Fibroblast of lung (primary cell): ENCODE measurements at regions not wholly inside any gene's neighbourhood (a gene's known extent, or its start where the extent isn't known, plus 50 kb on each side); places are given as distances from the start of the nearest gene placed in this dataset.
"Not testable (repeated sequence)": the region's sequence is repeated elsewhere in the genome, so short reads cannot be mapped to it uniquely, and the experiment has no call there.

ENCODE experiments used
- DNase-seq, 2 donors: peaks; one replicate each; pipeline versions ENCODE4 v3.0.0 to v3.0.0-alpha.2; 2010; ENCODE audit warnings: low read depth in 2 of 2
- H2AFZ ChIP-seq: 2 replicates; pipeline ENCODE4 v1.5.1; 2012; ENCODE audit warnings: low read length, control low read depth, inconsistent platforms
- H3K27ac ChIP-seq: 2 replicates; pipeline ENCODE4 v1.5.1; 2011; ENCODE audit warnings: low read length, control low read depth; ENCODE audit not compliant: insufficient read depth
- H3K27me3 ChIP-seq: 2 replicates; pipeline ENCODE4 v1.5.1; 2011; ENCODE audit warnings: mild to moderate bottlenecking, low read length; ENCODE audit not compliant: control insufficient read depth, insufficient read depth
- H3K36me3 ChIP-seq: 2 replicates; pipeline ENCODE4 v1.5.1; 2011; ENCODE audit warnings: low read length; ENCODE audit not compliant: control insufficient read depth, insufficient read depth
- H3K4me1 ChIP-seq: 2 replicates; pipeline ENCODE4 v1.5.1; 2011; ENCODE audit warnings: low read length; ENCODE audit not compliant: control insufficient read depth, insufficient read depth; ENCODE audit errors: extremely low read depth
- H3K4me2 ChIP-seq: 2 replicates; pipeline ENCODE4 v1.5.1; 2011; ENCODE audit warnings: low read length, control low read depth; ENCODE audit not compliant: insufficient read depth; ENCODE audit errors: extremely low read depth
- H3K4me3 ChIP-seq, 4 experiments: fragments of 200-600 bp in 1 of 4; sonication (generic) in 1 of 4; replicated peaks in 1 of 4; 2 replicates each; pipeline ENCODE4 v1.5.1; 2011 to 2016; ENCODE audit warnings: low read length in 4 of 4, low read depth in 3 of 4, mild to moderate bottlenecking in 3 of 4, control low read depth in 2 of 4, inconsistent platforms in 1 of 4, mixed read lengths in 1 of 4; ENCODE audit not compliant: insufficient read depth in 1 of 4; ENCODE audit errors: control extremely low read depth in 1 of 4
- H3K79me2 ChIP-seq: 2 replicates; pipeline ENCODE4 v1.5.1; 2012; ENCODE audit warnings: mild to moderate bottlenecking, low read length, inconsistent platforms; ENCODE audit not compliant: control insufficient read depth, insufficient read depth
- H3K9ac ChIP-seq: 2 replicates; pipeline ENCODE4 v1.5.1; 2011; ENCODE audit warnings: mild to moderate bottlenecking, low read length, control low read depth; ENCODE audit not compliant: insufficient read depth
- H3K9me3 ChIP-seq: 2 replicates; pipeline ENCODE4 v1.5.1; 2012; ENCODE audit warnings: low read depth, low read length; ENCODE audit not compliant: control insufficient read depth, insufficient read depth
- H4K20me1 ChIP-seq: 2 replicates; pipeline ENCODE4 v1.5.1; 2011; ENCODE audit warnings: low read length; ENCODE audit not compliant: control insufficient read depth, insufficient read depth; ENCODE audit errors: extremely low read depth
- CTCF ChIP-seq, 2 donors: IDR thresholded peaks in 1 of 2; conservative IDR thresholded peaks in 1 of 2; 1 replicate in 1 of 2; 2 replicates in 1 of 2; pipeline ENCODE4 v1.5.1; 2011 to 2012; ENCODE audit warnings: low read length in 2 of 2, control low read depth in 1 of 2, inconsistent platforms in 1 of 2, low read depth in 1 of 2, mild to moderate bottlenecking in 1 of 2
- EZH2 ChIP-seq: IDR thresholded peaks from 2 replicates; pipeline ENCODE4 v1.5.1; 2012; ENCODE audit warnings: low read length, control low read depth, mild to moderate bottlenecking; ENCODE audit errors: missing control alignments

DNA sequence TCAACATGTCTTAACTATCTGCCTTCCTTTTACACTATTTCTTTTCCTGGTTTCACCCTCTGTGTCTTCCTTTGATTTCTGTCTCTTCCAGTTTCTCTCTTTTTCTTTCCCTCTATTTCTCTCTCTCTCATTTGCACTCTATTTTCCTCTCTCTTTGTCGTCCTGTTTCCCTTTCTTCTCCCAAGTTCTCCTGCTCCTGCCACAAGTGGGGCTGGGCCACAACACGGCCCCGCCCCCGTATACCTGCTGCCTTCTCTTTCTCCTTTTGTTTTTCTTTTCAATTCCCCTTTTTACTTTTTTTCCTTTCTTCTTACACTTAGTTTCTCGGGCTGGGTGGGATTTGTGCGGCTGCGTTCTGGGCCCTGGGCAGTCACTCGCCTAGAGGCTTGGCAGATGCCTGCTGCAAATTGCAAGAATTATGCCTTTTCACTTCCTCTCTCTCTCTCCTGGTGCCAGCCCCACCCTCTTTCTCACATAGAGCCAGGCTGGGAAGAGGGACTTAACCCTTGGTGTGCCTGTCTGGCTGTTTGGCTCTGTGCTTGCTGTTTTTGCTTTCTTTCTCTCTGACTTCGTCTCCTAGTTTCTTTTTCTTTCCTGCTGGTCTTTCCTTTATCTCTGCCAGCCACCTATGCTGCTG is 2139.4 kb downstream of the TP53TG3F start:
- H3K36me3 ChIP-seq: no peaks in the 10 kb centered on the region
- H2AFZ ChIP-seq: no peak overlapping the region
- no peaks in the 10 kb centered on the region for H3K79me2 ChIP-seq
- H3K9me3 ChIP-seq: no peaks in the 10 kb centered on the region
- H3K4me2 ChIP-seq: no peak overlapping the region
- H3K27ac ChIP-seq: no peak overlapping the region
- no peaks in the 10 kb centered on the region for H4K20me1 ChIP-seq
- H3K9ac ChIP-seq: no peak overlapping the region
- H3K27me3 ChIP-seq: no peaks in the 10 kb centered on the region
- TF ChIP-seq CTCF (conservative IDR thresholded peaks at IDR 0.05 in 1 of 2, IDR thresholded peaks at IDR 0.05 in 1 of 2; ENCODE audit: low read depth in 1 of 2, low read length in 2 of 2): no peak
- no peak for TF ChIP-seq EZH2
- no peaks in the 10 kb centered on the region for H3K4me1 ChIP-seq
- no peak for DNase-seq
- H3K4me3 ChIP-seq: no peak overlapping the region

DNA sequence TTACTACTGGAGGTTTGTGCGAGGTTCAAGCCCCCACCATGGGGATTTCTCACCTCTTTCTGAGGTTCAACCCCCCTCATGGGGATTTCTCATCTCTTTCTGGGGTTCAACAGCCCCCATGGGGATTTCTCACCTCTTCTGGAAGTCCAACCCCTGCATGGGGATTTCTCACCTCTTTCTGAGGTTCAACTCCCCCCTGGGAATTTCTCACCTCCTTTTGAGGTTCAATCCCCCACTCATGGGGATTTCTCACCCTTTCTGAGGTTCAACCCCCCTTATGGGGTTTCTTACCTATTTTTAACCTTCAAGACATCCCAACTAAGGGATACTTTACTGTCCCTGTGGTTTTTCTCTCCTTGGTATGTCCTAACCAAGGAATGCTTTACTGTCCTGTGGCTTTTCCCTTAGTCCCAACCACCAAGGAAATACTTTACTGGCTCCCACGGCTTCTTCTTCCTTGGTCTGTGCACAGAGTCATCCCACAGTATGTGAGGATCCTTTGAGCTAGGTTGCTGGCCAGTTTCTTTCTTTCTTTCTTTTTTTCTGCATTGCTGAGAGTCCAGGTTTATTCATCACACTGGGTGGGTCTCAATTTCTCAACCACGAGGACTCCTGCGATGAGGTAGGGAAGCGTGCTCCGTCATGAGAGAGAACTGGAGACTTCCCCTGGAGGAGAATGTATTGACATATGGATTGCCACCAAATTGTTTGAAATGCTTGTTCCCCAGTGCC is 2140.2 kb downstream of the TP53TG3F start:
- Histone ChIP-seq H3K4me2 (no peak overlapping the region), H3K9me3 (no peaks in the 10 kb centered on the region), H4K20me1 (no peaks in the 10 kb centered on the region), H3K36me3 (no peaks in the 10 kb centered on the region), H3K27ac (no peak overlapping the region), H3K27me3 (no peaks in the 10 kb centered on the region), H3K79me2 (no peaks in the 10 kb centered on the region), H3K4me3 (no peak overlapping the region), H3K9ac (no peak overlapping the region), H2AFZ (no peak overlapping the region), H3K4me1 (no peaks in the 10 kb centered on the region)
- DNase-seq: no peak
- TF ChIP-seq CTCF (conservative IDR thresholded peaks at IDR 0.05 in 1 of 2, IDR thresholded peaks at IDR 0.05 in 1 of 2; ENCODE audit: low read depth in 1 of 2, low read length in 2 of 2): no peak
- no peak for TF ChIP-seq EZH2

DNA sequence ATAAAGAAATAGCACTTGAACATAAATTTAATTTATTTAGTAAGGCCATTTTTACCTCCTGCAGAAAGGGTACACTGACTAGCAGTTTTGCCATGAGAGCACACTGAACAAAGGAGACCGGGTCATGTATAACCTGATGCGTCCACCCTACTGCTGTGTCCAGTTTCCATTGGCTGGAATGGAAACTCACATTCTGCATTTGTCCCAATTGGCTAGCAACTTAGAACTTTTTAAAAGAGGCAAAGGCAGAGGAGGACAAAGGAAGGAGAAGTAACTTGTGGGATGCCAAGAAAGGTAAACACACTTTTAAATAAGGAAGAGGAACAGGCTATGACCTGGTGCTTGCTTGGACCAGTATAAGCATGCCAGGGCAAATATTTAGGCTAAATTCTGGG is 2140.7 kb downstream of the TP53TG3F start:
- not testable (repeated sequence) for H2AFZ ChIP-seq, H3K4me2 ChIP-seq

More for the DNA sequence above, 2140.7 kb downstream of the TP53TG3F start:
- DNase-seq, H3K27ac ChIP-seq, H3K79me2 ChIP-seq, H3K4me3 ChIP-seq, H3K9ac ChIP-seq, H3K9me3 ChIP-seq, H4K20me1 ChIP-seq, H3K27me3 ChIP-seq, H3K36me3 ChIP-seq, H3K4me1 ChIP-seq: not testable (repeated sequence)
